ENCODE measurements at regions not wholly inside any gene's neighbourhood (a gene's known extent, or its start where the extent isn't known, plus 50 kb on each side); places are given as distances from the start of the nearest gene placed in this dataset.

GRCh38 chr2:45191976-45192375, 182.7 kb upstream of the SIX2 start:
- H3K4me1 ChIP-seq = no peaks in the 10 kb centered on the region
- H3K27ac ChIP-seq = no peak overlapping the region
- H3K36me3 ChIP-seq = no peaks in the 10 kb centered on the region
- TF ChIP-seq POLR2AphosphoS5 (IDR thresholded peaks at IDR 0.05) = no peak
- no peak for TF ChIP-seq POLR2A (IDR thresholded peaks at IDR 0.05)
- TF ChIP-seq CTCF (IDR thresholded peaks at IDR 0.05 in 8 of 11, conservative IDR thresholded peaks at IDR 0.05 in 3 of 11) = no peak
- H3K27me3 ChIP-seq (replicated peaks in 1 of 7) = peaks cover 0 to 38% (median 0%) of the 10 kb centered on the region in 7 donors
- DNase-seq = no peak
- intact Hi-C loops (cut with DNase I; ENCODE audit: low total_unique reads) = no loop called here
- H3K4me3 ChIP-seq = no peak overlapping the region
- 75 to 86% (median 83%) methylated on average over 8 of the region's 8 CpGs for WGBS, 5 donors
- no peaks in the 10 kb centered on the region for H3K9me3 ChIP-seq

GRCh38 chr2:45191146-45191863, 182.1 kb upstream of the SIX2 start:
- no peak for TF ChIP-seq POLR2AphosphoS5 (IDR thresholded peaks at IDR 0.05)
- TF ChIP-seq CTCF (IDR thresholded peaks at IDR 0.05 in 8 of 11, conservative IDR thresholded peaks at IDR 0.05 in 3 of 11) = no peak
- TF ChIP-seq POLR2A (IDR thresholded peaks at IDR 0.05) = no peak
- 77 to 91% (median 85%) methylated on average over 16 of the region's 16 CpGs for WGBS, 5 donors
- H3K27ac ChIP-seq = no peak overlapping the region
- DNase-seq = no peak
- H3K9me3 ChIP-seq = no peaks in the 10 kb centered on the region
- intact Hi-C loops (cut with DNase I; ENCODE audit: low total_unique reads) = no loop called here
- no peaks in the 10 kb centered on the region for H3K4me1 ChIP-seq
- H3K36me3 ChIP-seq = no peaks in the 10 kb centered on the region
- H3K4me3 ChIP-seq = no peak overlapping the region
- peaks cover 0 to 38% (median 0%) of the 10 kb centered on the region in 7 donors for H3K27me3 ChIP-seq (replicated peaks in 1 of 7)

GRCh38 chr2:45190481-45190942, 181.3 kb upstream of the SIX2 start:
- no peak for TF ChIP-seq POLR2A (IDR thresholded peaks at IDR 0.05)
- TF ChIP-seq CTCF (IDR thresholded peaks at IDR 0.05 in 8 of 11, conservative IDR thresholded peaks at IDR 0.05 in 3 of 11) = no peak
- no peak for TF ChIP-seq POLR2AphosphoS5 (IDR thresholded peaks at IDR 0.05)
- Histone ChIP-seq H3K36me3 (no peaks in the 10 kb centered on the region), H3K9me3 (no peaks in the 10 kb centered on the region), H3K4me3 (no peak overlapping the region), H3K4me1 (no peaks in the 10 kb centered on the region), H3K27ac (no peak overlapping the region), H3K27me3 (replicated peaks in 1 of 7) (peaks cover 0 to 38% (median 0%) of the 10 kb centered on the region in 7 donors)
- intact Hi-C loops (cut with DNase I; ENCODE audit: low total_unique reads) = no loop called here
- no peak for DNase-seq
- WGBS, 5 donors = 83 to 91% (median 85%) methylated on average over 6 to 8 of the region's 8 CpGs

- WGBS, 5 donors = 80 to 94% (median 86%) methylated on average over 5 of the region's 5 CpGs
- intact Hi-C loops (cut with DNase I; ENCODE audit: low total_unique reads) = no loop called here
- Histone ChIP-seq H3K4me1 (no peaks in the 10 kb centered on the region), H3K27ac (no peak overlapping the region), H3K4me3 (no peak overlapping the region), H3K36me3 (no peaks in the 10 kb centered on the region), H3K9me3 (no peaks in the 10 kb centered on the region), H3K27me3 (replicated peaks in 1 of 7) (peaks cover 0 to 29% (median 0%) of the 10 kb centered on the region in 7 donors)
- TF ChIP-seq POLR2AphosphoS5 (IDR thresholded peaks at IDR 0.05) = no peak
- no peak for TF ChIP-seq POLR2A (IDR thresholded peaks at IDR 0.05)
- no peak for TF ChIP-seq CTCF (IDR thresholded peaks at IDR 0.05 in 8 of 11, conservative IDR thresholded peaks at IDR 0.05 in 3 of 11)
- DNase-seq = no peak
Observed at GRCh38 chr2:45184606-45185005, 175.4 kb upstream of the SIX2 start.

Data from spleen (tissue), 11 donors.